ENCODE measurements at regions not wholly inside any gene's neighbourhood (a gene's known extent, or its start where the extent isn't known, plus 50 kb on each side); places are given as distances from the start of the nearest gene placed in this dataset.

GRCh38 chr1:60974524-60975372, 107.6 kb upstream of the NFIA start:
- intact Hi-C loops (cut with DNase I) = no loop called here
- TF ChIP-seq, protein P1, sequence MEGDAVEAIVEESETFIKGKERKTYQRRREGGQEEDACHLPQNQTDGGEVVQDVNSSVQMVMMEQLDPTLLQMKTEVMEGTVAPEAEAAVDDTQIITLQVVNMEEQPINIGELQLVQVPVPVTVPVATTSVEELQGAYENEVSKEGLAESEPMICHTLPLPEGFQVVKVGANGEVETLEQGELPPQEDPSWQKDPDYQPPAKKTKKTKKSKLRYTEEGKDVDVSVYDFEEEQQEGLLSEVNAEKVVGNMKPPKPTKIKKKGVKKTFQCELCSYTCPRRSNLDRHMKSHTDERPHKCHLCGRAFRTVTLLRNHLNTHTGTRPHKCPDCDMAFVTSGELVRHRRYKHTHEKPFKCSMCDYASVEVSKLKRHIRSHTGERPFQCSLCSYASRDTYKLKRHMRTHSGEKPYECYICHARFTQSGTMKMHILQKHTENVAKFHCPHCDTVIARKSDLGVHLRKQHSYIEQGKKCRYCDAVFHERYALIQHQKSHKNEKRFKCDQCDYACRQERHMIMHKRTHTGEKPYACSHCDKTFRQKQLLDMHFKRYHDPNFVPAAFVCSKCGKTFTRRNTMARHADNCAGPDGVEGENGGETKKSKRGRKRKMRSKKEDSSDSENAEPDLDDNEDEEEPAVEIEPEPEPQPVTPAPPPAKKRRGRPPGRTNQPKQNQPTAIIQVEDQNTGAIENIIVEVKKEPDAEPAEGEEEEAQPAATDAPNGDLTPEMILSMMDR (IDR thresholded peaks at IDR 0.05) = no peak
- ATAC-seq (no peak), DNase-seq (no peak)
- Histone ChIP-seq H3K27ac (no peak overlapping the region), H3K4me3 (no peak overlapping the region), H3K27me3 (ENCODE audit: low read depth) (no peaks in the 10 kb centered on the region), H3K9me3 (no peaks in the 10 kb centered on the region), H3K36me3 (no peaks in the 10 kb centered on the region), H3K4me1 (peaks cover 4% of the 10 kb centered on the region)

GRCh38 chr1:60973668-60974067, 108.7 kb upstream of the NFIA start:
- no peak overlapping the region for H3K27ac ChIP-seq
- intact Hi-C loops (cut with DNase I) = no loop called here
- ATAC-seq (no peak), DNase-seq (no peak)
- H3K4me3 ChIP-seq = no peak overlapping the region
- peaks cover 4% of the 10 kb centered on the region for H3K4me1 ChIP-seq
- H3K36me3 ChIP-seq = no peaks in the 10 kb centered on the region
- TF ChIP-seq, protein P1 (IDR thresholded peaks at IDR 0.05) = no peak
- no peaks in the 10 kb centered on the region for H3K27me3 ChIP-seq (ENCODE audit: low read depth)
- no peaks in the 10 kb centered on the region for H3K9me3 ChIP-seq

DNA sequence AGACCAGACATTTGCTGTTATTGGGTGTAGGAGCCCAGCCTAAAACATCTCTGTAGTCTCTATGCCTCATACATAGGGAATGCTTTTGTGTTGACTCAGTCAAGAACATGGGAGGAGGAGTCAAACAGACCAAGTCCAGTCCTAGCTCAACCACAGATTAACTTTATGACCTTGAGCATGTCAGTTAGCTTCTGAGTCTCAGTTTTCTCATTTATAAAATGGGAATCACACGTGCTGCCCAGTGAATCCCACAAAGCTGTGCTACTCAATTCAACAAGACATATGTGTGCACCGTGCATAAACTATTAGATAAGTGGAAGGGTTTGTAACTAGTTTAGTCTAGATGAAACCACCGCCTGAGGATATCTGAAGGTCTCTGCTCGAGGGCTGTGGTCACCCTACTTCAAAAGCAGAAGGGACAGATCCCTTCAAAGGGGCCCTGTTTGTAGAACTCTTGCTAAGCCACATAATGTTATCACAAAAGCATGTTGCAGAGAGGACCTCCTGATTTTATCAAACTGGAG, 109.5 kb upstream of the NFIA start:
- Histone ChIP-seq H3K27ac (no peak overlapping the region), H3K4me3 (no peak overlapping the region), H3K36me3 (no peaks in the 10 kb centered on the region), H3K27me3 (ENCODE audit: low read depth) (no peaks in the 10 kb centered on the region), H3K4me1 (peaks cover 4% of the 10 kb centered on the region), H3K9me3 (no peaks in the 10 kb centered on the region)
- peak in 1 of 2 donors; percentile 50 for ATAC-seq
- intact Hi-C loops (cut with DNase I) = no loop called here
- DNase-seq = no peak
- TF ChIP-seq, protein P1 (IDR thresholded peaks at IDR 0.05) = no peak

DNA sequence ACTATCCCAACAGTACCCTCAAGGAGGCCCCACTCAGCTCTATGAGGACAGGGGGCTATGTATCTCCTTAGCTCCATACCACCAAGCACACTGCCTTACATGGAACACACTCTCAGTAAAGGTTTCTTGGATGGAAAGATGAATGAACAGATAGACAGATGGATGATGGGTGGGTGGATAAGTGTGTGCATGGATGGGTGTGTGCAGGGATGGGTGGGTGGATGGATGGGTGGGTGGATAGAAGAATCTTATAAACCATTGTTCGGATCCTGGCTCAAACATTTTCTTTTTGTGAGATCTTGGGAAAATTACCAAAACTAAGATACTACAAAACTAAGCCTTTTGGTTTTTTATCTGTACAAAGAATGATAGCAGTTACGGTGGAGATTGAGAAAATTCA, 111.0 kb upstream of the NFIA start:
- no peak for DNase-seq
- no peak overlapping the region for H3K27ac ChIP-seq
- no peaks in the 10 kb centered on the region for H3K9me3 ChIP-seq
- no peak overlapping the region for H3K4me3 ChIP-seq
- TF ChIP-seq, protein P1 (IDR thresholded peaks at IDR 0.05) = no peak
- H3K27me3 ChIP-seq (ENCODE audit: low read depth) = no peaks in the 10 kb centered on the region
- ATAC-seq = peak; percentile 9 to 30
- H3K4me1 ChIP-seq = peaks cover 4% of the 10 kb centered on the region
- no peaks in the 10 kb centered on the region for H3K36me3 ChIP-seq
- intact Hi-C loops (cut with DNase I) = no loop called here

- no peaks in the 10 kb centered on the region for H3K36me3 ChIP-seq
- ATAC-seq (peak; percentile 31 to 64), DNase-seq (no peak)
- intact Hi-C loops (cut with DNase I) = no loop called here
- no peak overlapping the region for H3K27ac ChIP-seq
- H3K9me3 ChIP-seq = peaks cover 7% of the 10 kb centered on the region
- TF ChIP-seq, protein P1 (IDR thresholded peaks at IDR 0.05) = peak; percentile 45
- H3K4me1 ChIP-seq = peaks cover 1% of the 10 kb centered on the region
- H3K27me3 ChIP-seq (ENCODE audit: low read depth) = no peaks in the 10 kb centered on the region
- no peak overlapping the region for H3K4me3 ChIP-seq
Observed at GRCh38 chr1:60969971-60970509, 112.3 kb upstream of the NFIA start.
